ENCODE measurements at regions not wholly inside any gene's neighbourhood (a gene's known extent, or its start where the extent isn't known, plus 50 kb on each side); places are given as distances from the start of the nearest gene placed in this dataset.

DNA sequence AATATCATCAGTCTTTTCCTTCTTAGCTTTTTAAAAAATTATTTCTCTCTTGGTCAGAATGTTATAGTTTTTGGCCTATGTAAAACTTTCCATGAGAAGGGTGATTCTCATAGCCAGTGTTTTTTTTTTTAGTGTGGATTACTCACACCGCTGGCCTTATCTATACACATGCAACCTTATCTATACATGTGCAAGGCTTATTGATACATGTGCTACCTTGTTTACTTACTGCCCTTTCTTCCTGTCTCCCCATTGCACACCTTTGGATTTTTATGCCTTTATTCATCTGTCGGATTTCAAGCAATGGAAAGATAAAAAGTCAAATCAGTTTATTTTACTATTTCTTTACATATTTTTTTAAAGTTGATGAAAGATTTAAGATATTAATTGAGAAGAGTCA, 660.0 kb upstream of the FZD8 start:
- no peak overlapping the region for H3K9ac ChIP-seq (ENCODE audit: insufficient read depth in 1 of 2, low read length in 2 of 2)
- no peak overlapping the region for H3K27ac ChIP-seq (ENCODE audit: low read depth in 1 of 2, low read length in 1 of 2)
- no peak overlapping the region for H3K4me3 ChIP-seq
- DNase-seq = no peak
- H3K4me1 ChIP-seq (ENCODE audit: control insufficient read depth in 5 of 5, insufficient read depth in 5 of 5, low read length in 5 of 5) = no peaks in the 10 kb centered on the region
- TF ChIP-seq, protein P1, sequence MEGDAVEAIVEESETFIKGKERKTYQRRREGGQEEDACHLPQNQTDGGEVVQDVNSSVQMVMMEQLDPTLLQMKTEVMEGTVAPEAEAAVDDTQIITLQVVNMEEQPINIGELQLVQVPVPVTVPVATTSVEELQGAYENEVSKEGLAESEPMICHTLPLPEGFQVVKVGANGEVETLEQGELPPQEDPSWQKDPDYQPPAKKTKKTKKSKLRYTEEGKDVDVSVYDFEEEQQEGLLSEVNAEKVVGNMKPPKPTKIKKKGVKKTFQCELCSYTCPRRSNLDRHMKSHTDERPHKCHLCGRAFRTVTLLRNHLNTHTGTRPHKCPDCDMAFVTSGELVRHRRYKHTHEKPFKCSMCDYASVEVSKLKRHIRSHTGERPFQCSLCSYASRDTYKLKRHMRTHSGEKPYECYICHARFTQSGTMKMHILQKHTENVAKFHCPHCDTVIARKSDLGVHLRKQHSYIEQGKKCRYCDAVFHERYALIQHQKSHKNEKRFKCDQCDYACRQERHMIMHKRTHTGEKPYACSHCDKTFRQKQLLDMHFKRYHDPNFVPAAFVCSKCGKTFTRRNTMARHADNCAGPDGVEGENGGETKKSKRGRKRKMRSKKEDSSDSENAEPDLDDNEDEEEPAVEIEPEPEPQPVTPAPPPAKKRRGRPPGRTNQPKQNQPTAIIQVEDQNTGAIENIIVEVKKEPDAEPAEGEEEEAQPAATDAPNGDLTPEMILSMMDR (IDR thresholded peaks at IDR 0.05; ENCODE audit: control extremely low read depth, extremely low read depth) = no peak
- peaks cover 0 to 1% (median 0%) of the 10 kb centered on the region in 4 donors for H3K9me3 ChIP-seq (ENCODE audit: control insufficient read depth in 4 of 4, insufficient read depth in 3 of 4, low read length in 3 of 4)
- 82 to 87% methylated on average over 2 of the region's 2 CpGs for WGBS, 2 donors
- no peak for ATAC-seq (ENCODE audit: insufficient read depth, low FRiP score)
- H3K27me3 ChIP-seq (ENCODE audit: control insufficient read depth in 3 of 3, insufficient read depth in 3 of 3, low read length in 2 of 3) = no peaks in the 10 kb centered on the region
- H3K36me3 ChIP-seq (ENCODE audit: control insufficient read depth in 4 of 4, insufficient read depth in 4 of 4, low read length in 4 of 4) = no peaks in the 10 kb centered on the region

DNA sequence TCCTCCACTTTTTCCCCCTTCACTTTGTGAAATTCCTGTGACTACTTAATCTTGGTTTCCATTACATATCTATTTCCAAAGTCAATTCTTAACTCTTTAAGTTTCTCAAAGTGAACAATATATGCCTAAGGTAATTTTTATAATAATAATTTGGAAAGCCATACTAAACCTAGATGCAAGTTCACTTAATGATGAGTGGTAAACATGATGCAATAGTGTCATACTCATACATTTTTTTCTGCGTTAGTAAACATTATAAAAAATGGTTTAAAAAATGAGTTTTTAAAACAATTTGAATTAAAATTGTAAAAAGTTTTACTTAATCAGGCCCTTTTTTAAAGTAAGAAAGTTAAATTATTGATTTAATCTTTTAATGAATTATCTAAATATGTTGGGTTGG, 659.4 kb upstream of the FZD8 start:
- WGBS, 2 donors = 94 to 96% methylated on average over 1 of the region's 1 CpG
- peaks cover 0 to 1% (median 0%) of the 10 kb centered on the region in 4 donors for H3K9me3 ChIP-seq (ENCODE audit: control insufficient read depth in 4 of 4, insufficient read depth in 3 of 4, low read length in 3 of 4)
- no peaks in the 10 kb centered on the region for H3K36me3 ChIP-seq (ENCODE audit: control insufficient read depth in 4 of 4, insufficient read depth in 4 of 4, low read length in 4 of 4)
- H3K27ac ChIP-seq (ENCODE audit: low read depth in 1 of 2, low read length in 1 of 2) = no peak overlapping the region
- no peaks in the 10 kb centered on the region for H3K4me1 ChIP-seq (ENCODE audit: control insufficient read depth in 5 of 5, insufficient read depth in 5 of 5, low read length in 5 of 5)
- no peak overlapping the region for H3K9ac ChIP-seq (ENCODE audit: insufficient read depth in 1 of 2, low read length in 2 of 2)
- no peaks in the 10 kb centered on the region for H3K27me3 ChIP-seq (ENCODE audit: control insufficient read depth in 3 of 3, insufficient read depth in 3 of 3, low read length in 2 of 3)
- TF ChIP-seq, protein P1 (IDR thresholded peaks at IDR 0.05; ENCODE audit: control extremely low read depth, extremely low read depth) = no peak
- ATAC-seq (ENCODE audit: insufficient read depth, low FRiP score) = no peak
- DNase-seq = no peak
- no peak overlapping the region for H3K4me3 ChIP-seq

DNA sequence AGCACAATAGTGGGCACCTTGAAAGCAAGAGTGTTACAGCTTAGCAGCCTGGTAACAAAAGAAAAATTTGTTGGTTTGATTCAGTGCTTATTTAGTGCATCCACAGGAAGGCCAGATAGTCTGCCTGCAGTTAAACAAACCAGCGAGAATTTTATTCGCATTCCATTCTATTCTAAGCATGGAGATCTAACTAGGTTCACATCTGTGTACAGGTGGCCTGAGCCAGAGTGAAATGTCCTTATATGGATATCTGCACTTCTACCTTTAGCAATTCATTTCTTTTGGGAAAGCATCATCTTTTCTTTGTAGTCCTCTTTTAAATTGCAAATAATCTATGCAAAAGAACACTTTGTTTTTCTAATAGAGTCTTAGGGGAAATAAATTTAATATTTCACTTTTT, 659.0 kb upstream of the FZD8 start:
- TF ChIP-seq, protein P1 (IDR thresholded peaks at IDR 0.05; ENCODE audit: control extremely low read depth, extremely low read depth) = no peak
- ATAC-seq (ENCODE audit: insufficient read depth, low FRiP score) = no peak
- no peak overlapping the region for H3K27ac ChIP-seq (ENCODE audit: low read depth in 1 of 2, low read length in 1 of 2)
- no peak overlapping the region for H3K9ac ChIP-seq (ENCODE audit: insufficient read depth in 1 of 2, low read length in 2 of 2)
- no peaks in the 10 kb centered on the region for H3K36me3 ChIP-seq (ENCODE audit: control insufficient read depth in 4 of 4, insufficient read depth in 4 of 4, low read length in 4 of 4)
- 85 to 88% methylated on average over 2 of the region's 2 CpGs for whole genome bisulfite sequencing, 2 donors
- H3K9me3 ChIP-seq (ENCODE audit: control insufficient read depth in 4 of 4, insufficient read depth in 3 of 4, low read length in 3 of 4) = peaks cover 0 to 1% (median 0%) of the 10 kb centered on the region in 4 donors
- no peaks in the 10 kb centered on the region for H3K4me1 ChIP-seq (ENCODE audit: control insufficient read depth in 5 of 5, insufficient read depth in 5 of 5, low read length in 5 of 5)
- DNase-seq = no peak
- no peaks in the 10 kb centered on the region for H3K27me3 ChIP-seq (ENCODE audit: control insufficient read depth in 3 of 3, insufficient read depth in 3 of 3, low read length in 2 of 3)
- no peak overlapping the region for H3K4me3 ChIP-seq

DNA sequence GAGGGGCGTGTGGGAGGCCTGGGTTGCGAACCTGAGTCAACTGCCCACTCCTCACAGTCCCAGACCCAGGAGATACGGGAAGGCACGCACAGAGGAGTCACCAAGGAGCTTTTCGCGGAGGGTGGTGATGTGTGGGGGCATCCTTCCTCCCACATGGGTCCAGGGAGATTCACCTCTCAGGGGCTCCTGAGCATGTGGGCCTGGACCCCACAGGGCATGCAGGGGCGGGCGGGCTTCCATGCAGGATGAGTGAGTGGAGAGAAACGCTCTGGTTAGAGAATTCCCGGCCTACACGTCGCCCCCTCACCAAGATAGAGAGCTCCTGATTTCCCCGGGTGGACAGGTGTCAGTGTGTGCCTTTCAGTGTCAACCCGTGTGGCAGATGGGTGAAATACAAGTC, 641.7 kb upstream of the FZD8 start:
- Histone ChIP-seq H3K9me3 (ENCODE audit: control insufficient read depth in 4 of 4, insufficient read depth in 3 of 4, low read length in 3 of 4) (peaks cover 0 to 3% (median 1%) of the 10 kb centered on the region in 4 donors), H3K4me3 (no peak overlapping the region), H3K9ac (ENCODE audit: insufficient read depth in 1 of 2, low read length in 2 of 2) (no peak overlapping the region), H3K4me1 (ENCODE audit: control insufficient read depth in 5 of 5, insufficient read depth in 5 of 5, low read length in 5 of 5) (peaks cover 0 to 9% (median 0%) of the 10 kb centered on the region in 5 donors), H3K36me3 (ENCODE audit: control insufficient read depth in 4 of 4, insufficient read depth in 4 of 4, low read length in 4 of 4) (no peaks in the 10 kb centered on the region), H3K27me3 (ENCODE audit: control insufficient read depth in 3 of 3, insufficient read depth in 3 of 3, low read length in 2 of 3) (no peaks in the 10 kb centered on the region), H3K27ac (ENCODE audit: low read depth in 1 of 2, low read length in 1 of 2) (no peak overlapping the region)
- WGBS, 2 donors = 95 to 96% methylated on average over 14 of the region's 14 CpGs
- DNase-seq (no peak), ATAC-seq (ENCODE audit: insufficient read depth, low FRiP score) (no peak)
- TF ChIP-seq, protein P1 (IDR thresholded peaks at IDR 0.05; ENCODE audit: control extremely low read depth, extremely low read depth) = no peak
